ENCODE measurements at regions not wholly inside any gene's neighbourhood (a gene's known extent, or its start where the extent isn't known, plus 50 kb on each side); places are given as distances from the start of the nearest gene placed in this dataset.

GRCh38 chr1:184141361-184141880, 89.9 kb downstream of the TSEN15 start:
- DNase-seq = no peak

- peak; percentile 32 for DNase-seq
Observed at GRCh38 chr1:184143449-184143848, 91.9 kb downstream of the TSEN15 start.

GRCh38 chr1:184145083-184145482, 93.6 kb downstream of the TSEN15 start:
- DNase-seq = no peak

GRCh38 chr1:184146202-184146601, 94.7 kb downstream of the TSEN15 start:
- DNase-seq = no peak

GRCh38 chr1:184150776-184151531, 99.4 kb downstream of the TSEN15 start:
- DNase-seq = no peak

- peak; percentile 69 for DNase-seq
Observed at GRCh38 chr1:184152434-184152898, 100.9 kb downstream of the TSEN15 start.

- no peak for DNase-seq
Observed at GRCh38 chr1:184152974-184153373, 101.4 kb downstream of the TSEN15 start.

GRCh38 chr1:184153731-184154130, 102.2 kb downstream of the TSEN15 start:
- DNase-seq = peak; percentile 30

- no peak for DNase-seq
Observed at GRCh38 chr1:184156521-184157393, 105.2 kb downstream of the TSEN15 start.

GRCh38 chr1:184157394-184157742, 105.8 kb downstream of the TSEN15 start:
- DNase-seq = no peak

- DNase-seq = no peak
Observed at GRCh38 chr1:184158896-184159681, 107.6 kb downstream of the TSEN15 start.

GRCh38 chr1:184160236-184160635, 108.7 kb downstream of the TSEN15 start:
- no peak for DNase-seq

GRCh38 chr1:184161071-184161698, 109.7 kb downstream of the TSEN15 start:
- no peak for DNase-seq

- peak; percentile 34 for DNase-seq
Observed at GRCh38 chr1:184162281-184162680, 110.8 kb downstream of the TSEN15 start.

GRCh38 chr1:184163674-184164465, 112.3 kb downstream of the TSEN15 start:
- DNase-seq = no peak

- DNase-seq = no peak
Observed at GRCh38 chr1:184164536-184164935, 113.0 kb downstream of the TSEN15 start.

- DNase-seq = no peak
Observed at GRCh38 chr1:184166485-184166884, 115.0 kb downstream of the TSEN15 start.

- no peak for DNase-seq
Observed at GRCh38 chr1:184167352-184167751, 115.8 kb downstream of the TSEN15 start.

- DNase-seq = no peak
Observed at GRCh38 chr1:184170719-184171118, 119.2 kb downstream of the TSEN15 start.

GRCh38 chr1:184176058-184176457, 124.5 kb downstream of the TSEN15 start:
- DNase-seq = no peak

GRCh38 chr1:184181044-184181443, 129.5 kb downstream of the TSEN15 start:
- no peak for DNase-seq

- no peak for DNase-seq
Observed at GRCh38 chr1:184183919-184184318, 132.4 kb downstream of the TSEN15 start.

Data from left hindlimb (tissue), 1 donor.